ENCODE measurements at regions not wholly inside any gene's neighbourhood (a gene's known extent, or its start where the extent isn't known, plus 50 kb on each side); places are given as distances from the start of the nearest gene placed in this dataset.

DNA sequence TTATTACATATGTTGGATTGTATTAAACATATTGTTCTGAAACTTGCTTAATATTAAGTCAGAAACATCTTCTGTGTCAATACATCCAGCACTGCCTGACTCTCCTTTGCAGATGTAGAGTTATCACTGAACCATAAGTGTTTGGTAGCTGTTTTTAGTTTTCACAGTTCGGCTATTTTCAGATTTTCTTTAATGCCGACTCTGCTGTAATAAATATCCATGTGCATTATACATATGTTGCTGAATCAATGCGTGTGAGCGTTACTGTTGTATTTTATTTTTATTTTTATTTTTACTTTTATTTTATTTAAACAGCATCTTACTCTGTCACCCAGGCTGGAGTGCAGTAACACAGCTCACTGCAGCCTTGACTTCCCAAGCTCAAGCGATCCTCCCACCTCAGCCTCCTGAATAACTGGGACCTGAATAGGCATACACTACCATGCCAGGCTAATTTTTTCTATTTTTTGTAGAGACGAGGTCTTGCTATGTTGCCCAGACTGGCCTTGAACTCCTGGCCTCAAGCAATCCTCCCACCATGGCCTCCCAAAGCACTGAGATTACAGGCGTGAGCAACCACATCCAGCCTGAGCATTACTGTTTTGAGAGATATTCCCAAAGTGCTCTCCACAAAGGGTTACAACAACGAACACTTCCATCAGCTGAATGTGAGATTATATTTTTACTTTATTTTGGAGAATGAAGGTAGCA, 50.7 kb upstream of the NOCT start:
- no peak for DNase-seq

- no peak for DNase-seq
These were observed 52.2 kb upstream of the NOCT start for GRCh38 chr4:138963412-138963811.

DNA sequence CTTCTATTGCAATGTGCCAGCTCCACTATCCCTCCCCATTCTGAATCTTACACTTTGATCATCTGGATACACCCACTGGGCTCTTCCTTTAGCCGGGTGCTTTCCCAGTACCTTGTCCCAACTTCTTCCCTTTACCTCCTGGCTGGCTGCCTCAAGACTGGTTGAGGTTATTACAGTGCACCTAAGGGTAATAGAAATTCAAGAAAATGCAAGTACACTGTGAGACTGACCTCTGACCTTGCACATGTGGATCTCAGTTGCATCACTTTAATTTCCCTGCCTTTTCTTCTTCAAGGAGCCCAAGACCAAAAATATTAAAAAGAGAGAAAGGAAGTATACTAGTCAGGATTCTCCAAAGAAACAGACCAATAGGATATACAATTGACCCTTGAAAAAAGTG, 53.9 kb upstream of the NOCT start:
- DNase-seq, result no peak

DNA sequence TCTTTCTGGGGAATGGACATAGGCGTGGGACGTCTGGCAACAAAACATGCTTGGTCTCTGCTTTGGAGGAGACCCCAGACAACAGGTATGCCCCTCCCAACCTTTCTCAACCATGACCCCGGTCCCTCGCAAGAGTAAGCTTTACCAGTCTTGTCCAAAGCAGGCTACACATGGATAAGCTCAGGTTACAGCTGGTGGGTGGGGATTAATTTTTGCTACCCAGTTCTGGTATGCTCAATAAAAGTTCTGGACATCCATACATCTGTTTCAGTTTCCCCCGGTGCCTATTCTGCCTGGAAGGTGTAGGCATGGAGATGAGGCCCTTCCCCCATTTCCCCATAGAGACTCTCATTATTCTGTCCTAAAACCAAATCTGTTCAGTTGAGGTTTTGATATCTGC, 54.5 kb upstream of the NOCT start:
- DNase-seq, result no peak

DNA sequence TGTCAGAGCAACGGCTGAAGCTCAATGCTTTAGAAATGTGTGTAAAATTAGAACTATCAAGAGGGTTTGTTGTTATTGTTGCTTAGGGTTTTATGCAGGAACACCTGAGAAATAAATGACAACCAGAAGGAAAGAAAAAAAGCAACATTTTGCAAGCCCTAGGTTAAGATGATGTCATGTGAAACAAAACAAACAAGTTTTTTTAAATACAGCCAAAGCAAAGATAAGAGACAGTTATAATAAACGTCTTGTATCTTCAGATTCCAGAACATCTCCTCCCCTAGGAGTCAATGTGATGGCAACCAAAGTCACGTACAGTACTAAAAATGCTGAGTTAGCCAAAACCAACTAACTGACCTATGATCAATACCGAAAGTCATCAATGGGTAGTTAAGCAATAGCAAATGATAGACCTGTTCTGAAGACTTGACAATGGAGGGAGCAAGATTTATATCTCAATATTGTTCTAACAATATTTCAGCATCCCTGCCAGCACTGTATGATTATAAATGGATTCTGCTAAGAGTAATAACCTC, 55.3 kb upstream of the NOCT start:
- no peak for DNase-seq

DNA sequence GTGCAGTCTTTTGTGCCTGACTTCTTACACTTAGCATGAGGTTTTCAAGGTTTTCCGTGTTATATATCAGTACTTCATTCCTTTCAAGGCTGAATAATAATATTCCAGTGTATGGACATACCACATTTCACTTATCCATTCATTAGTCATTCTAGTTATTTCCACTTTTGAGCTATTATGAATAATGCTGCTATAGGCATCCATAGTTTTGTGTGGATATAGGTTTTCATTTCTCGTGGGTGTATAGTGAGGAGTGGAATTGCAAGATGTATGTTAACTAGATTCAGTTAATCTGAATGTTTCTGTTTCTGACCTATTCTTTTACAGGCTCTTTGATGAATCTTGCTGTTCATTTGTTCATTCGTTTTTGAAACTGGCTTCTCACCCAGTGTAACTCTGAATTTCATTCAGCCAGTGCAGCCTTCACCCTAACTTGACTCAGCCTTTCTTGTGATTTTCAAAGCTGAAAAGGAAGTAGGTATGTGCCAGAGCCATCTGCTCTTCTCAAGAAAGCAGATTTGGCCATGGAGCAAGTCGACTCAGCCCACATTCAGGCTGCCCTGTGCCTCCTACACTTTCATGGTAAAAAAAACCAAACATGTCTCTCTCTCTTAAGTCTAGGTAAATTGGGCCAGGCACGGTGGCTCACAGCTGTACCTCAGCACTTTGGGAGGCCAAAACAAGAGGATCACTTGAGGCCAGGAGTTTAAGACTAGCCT, 56.3 kb upstream of the NOCT start:
- peak in 12 of 56 donors; percentile 5 to 30 (median 9) for DNase-seq

DNA sequence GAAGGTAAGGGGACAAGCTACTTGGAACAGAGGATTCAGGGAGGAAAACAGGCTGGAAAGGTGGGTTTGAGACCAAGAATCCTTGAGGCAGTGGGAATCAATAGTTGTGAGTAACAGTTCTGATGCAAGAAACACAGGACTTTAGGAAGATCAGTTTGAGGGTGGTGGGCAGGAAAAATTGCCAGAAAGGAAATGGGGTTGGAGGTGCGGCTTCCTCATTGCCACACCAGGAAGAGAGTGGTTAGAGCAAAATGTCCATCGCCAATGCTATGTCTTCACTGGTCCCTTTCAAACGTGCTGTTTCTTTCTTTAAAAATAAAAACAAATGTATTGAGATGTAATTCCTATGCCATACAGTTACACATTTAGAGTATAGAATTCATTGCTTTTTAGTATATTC, 57.1 kb upstream of the NOCT start:
- no peak for DNase-seq

GRCh38 chr4:138957302-138957701, 58.3 kb upstream of the NOCT start:
- DNase-seq, result no peak

- no peak for DNase-seq
These were observed 61.2 kb upstream of the NOCT start for GRCh38 chr4:138954428-138954827.

DNA sequence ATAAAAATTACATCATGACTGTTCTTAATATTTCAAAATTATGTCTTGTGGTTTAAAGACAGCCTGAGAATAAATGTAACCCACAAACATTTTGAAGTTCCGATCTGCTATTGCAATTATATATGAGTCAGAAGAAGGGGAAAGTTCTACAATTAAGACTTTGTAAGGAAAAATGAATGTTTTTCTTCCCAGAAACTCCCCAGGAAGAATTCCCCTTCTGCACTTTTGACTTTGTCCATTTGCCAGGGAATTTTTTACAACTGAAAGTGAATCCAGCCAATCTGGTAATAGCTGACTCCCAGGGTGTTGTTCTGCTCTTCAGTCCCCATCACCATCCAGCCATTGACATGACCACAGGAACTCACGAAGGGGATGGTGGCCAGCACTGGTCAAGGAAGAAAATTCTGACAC, 61.6 kb upstream of the NOCT start:
- no peak for DNase-seq

GRCh38 chr4:138952411-138952810, 63.2 kb upstream of the NOCT start:
- no peak for DNase-seq

DNA sequence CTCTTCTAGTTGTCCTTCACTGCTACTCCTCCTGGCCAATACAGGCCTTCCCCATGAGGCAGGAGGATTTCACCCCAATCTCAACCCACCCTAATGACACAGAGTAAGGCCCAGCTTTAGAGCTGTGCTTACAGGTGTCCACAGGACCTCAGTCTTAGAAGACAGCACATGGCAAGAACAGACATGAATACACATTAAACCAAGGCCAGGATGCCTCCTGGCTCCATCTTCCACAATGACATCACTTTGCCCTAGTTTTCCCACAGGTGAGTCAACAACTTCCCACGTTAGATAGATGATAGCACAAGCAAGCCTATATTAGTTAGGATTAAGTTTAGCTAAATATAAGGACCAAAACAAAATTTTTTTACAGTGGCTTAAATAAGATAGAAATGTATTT, 63.8 kb upstream of the NOCT start:
- no peak for DNase-seq

DNA sequence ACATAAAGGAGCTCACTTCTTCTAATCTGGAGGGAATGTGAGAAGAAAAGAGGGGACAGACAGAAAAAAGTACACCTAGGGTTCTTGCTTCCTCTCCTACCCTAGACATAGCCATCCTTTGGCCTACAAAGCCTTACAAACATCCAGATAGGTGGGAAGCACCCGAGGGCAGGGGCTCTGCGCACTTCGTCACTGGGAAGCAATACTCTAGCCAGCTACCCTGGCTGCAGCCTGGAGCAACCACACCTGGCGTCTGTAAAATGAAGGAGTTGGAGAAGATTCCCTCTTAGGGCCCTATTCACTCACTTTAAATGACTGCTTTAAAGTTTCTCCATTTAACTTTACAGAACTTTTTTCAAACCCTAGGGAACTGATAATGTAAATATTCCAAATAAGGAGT, 65.7 kb upstream of the NOCT start:
- no peak for DNase-seq

GRCh38 chr4:138948918-138949317, 66.7 kb upstream of the NOCT start:
- no peak for DNase-seq

GRCh38 chr4:138946306-138946705, 69.3 kb upstream of the NOCT start:
- no peak for DNase-seq

DNA sequence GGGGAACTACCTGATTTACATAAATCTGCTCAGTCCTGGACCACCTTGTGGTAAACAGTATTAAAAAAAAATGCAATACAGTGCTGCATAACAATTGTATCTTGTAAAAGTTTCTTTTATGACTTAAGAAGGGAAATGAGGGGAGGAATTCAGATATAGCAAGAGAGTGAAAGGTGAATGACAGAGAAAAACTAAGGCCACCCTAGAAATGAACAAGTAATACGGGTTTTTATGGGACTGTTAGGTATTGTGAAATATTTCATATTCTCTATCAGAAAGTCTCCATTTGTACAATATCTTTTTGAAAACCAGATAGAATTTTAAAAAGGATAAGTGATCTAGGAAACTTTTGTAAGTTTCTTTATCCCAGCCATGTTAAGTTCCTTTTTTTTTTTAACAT, 69.7 kb upstream of the NOCT start:
- DNase-seq, result no peak

DNA sequence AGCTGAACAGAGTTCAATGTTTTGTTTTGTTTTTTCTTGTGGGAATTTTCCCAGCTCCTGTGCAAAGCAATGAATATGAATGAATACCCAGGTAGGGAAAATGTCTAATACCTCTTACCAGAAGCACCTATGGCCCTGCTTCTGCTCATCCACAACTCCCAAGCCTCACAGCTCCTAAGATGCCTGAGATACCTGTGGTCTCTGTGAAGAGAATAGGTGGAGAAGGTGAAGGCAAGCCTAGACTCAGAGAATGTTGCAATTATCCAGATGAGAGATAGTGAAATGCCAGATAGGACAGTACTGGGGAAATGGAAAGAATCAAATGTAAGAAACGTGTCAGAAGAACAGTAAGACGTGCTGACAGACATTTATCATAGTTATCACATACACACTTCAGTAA, 70.2 kb upstream of the NOCT start:
- DNase-seq, result no peak

DNA sequence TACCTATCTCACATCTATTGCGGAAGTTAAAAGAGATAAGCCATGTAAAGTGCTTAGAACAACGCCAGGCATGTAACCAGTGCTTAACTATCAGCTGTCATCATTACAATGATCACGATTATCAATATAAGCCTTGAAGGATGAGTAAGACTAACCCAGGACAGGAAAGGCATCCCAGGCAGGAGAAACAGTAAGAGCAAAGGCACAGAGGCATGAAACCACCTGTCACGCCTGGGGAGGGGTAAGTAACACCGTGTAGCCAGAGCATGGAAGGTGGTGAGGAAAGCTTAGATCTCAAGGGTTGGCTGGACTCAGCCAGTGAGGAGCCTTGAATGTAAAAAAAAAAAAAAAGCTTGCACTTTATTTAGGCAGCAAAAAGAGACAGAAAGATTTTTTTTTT, 71.7 kb upstream of the NOCT start:
- no peak for DNase-seq

DNA sequence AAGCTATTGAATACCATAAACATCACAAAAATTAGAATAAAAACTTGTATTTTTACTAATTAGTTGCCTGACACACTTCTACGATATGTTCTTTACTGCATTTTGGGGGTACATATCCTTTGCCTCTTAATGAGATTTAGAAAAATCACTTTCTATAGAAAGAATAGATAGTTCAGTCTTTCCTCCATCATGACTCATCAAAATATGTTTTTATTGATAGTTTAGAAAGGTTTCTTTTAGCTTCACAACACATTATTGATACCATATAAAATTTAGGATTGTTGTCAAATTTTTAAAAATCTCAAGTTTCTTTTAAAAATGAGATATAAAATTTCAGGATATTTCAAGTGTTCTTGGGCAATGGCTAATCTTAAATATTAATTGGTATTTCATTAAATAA, 74.5 kb upstream of the NOCT start:
- no peak for DNase-seq

- DNase-seq, result no peak
These were observed 75.6 kb upstream of the NOCT start for GRCh38 chr4:138939960-138940359.

GRCh38 chr4:138938366-138938690, 77.3 kb upstream of the NOCT start:
- DNase-seq, result peak in 1 of 56 donors; percentile 17

- DNase-seq, result no peak
These were observed 80.3 kb upstream of the NOCT start for GRCh38 chr4:138935135-138935807.

DNA sequence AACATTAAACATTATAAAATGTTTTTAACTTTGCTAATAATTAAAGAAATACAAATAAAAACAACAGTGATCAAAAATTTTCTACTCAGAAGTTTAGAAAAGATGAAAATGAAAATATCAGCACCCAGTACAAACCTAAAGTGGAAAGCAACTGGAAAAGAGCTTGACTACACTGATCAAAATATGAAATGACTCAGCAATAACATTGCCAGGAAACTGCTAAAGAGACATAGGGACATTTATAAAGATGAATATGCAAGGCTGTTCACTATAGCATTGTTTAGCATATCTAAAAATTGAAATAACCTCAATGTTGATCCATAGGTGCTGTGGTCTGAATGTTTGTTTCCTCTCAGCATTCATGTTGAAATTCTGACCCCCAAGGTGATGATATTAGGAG, 88.5 kb upstream of the NOCT start:
- no peak for DNase-seq
